Kasumi-1 (cell line): ENCODE measurements at regions not wholly inside any gene's neighbourhood (a gene's known extent, or its start where the extent isn't known, plus 50 kb on each side); places are given as distances from the start of the nearest gene placed in this dataset.

Experiments
- DNase-seq, 2 experiments: peaks; one replicate each; lab custom pipeline; 2025; lab: John Stamatoyannopoulos, UW

DNA sequence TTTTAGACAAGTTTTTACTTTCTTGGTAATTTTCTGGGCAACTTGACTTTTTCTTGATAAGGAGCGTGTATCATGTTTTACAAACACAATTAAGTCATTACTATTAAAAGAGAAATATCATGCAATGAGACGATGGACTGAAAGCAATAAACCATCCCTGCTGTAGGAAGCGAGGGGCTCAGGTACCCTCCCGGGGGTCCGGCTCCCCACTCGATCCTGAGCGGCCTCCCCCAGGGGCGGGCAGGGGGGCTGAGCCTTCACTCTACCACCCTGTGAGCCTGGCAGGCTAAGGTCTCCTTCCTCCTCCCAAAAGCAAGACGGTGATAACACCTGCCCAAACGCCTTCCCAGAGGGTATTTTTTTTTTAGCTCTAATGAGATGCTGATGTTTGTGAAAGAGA, 51.8 kb upstream of the ADGRA1 start:
- DNase-seq: no peak

DNA sequence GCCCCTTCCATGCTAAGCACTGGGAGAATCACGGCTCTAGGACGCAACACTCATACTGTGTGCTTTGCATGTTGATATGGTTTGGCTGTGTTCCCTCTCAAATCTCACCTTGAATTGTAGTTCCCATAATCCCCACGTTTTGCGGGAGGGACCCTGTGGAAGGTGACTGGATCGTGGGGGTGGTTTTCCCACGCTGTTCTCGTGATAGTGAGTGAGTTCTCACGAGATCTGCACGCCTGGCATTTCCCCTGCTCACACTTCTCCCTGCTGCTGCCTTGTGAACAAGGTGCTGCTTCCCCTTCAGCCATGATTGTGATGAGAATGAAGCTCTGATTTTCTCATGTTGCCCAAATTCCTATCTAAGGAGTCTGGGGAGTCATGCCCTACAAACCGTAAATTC, 53.0 kb upstream of the ADGRA1 start:
- DNase-seq: no peak

DNA sequence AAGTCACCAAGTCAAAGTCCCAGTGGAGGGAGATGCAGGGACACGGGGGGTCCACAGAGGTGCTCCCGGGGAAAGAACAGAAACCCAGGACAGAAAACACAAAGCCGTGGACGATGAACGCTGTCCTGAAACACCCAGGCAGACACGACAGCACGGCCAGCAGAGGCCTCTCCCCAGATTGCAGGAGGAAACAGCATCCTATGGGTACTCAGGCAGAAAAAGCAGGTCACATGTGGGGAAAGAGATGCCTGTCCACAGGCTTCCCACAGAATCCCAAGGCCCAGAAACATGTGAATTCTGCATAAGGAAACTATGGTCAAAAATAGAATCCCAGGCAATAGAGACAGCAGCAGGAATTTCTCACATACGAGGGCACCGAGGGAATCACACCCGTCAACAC, 53.6 kb upstream of the ADGRA1 start:
- no peak for DNase-seq

DNA sequence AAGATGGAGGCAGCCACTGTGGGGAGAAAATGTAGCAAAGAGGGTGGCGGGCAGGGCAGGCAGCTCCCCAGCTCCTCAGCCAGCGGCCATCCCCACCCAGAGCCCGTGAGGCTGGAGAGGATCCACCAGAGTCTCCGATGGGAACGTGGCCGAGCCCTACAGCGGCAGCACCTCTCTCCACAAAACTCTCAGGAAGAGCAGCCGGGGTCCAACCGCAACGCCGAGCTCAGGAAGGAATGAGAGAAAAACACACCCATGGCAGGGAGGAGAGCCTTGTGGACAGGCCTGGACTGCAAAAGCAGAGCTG, 54.0 kb upstream of the ADGRA1 start:
- DNase-seq: no peak

DNA sequence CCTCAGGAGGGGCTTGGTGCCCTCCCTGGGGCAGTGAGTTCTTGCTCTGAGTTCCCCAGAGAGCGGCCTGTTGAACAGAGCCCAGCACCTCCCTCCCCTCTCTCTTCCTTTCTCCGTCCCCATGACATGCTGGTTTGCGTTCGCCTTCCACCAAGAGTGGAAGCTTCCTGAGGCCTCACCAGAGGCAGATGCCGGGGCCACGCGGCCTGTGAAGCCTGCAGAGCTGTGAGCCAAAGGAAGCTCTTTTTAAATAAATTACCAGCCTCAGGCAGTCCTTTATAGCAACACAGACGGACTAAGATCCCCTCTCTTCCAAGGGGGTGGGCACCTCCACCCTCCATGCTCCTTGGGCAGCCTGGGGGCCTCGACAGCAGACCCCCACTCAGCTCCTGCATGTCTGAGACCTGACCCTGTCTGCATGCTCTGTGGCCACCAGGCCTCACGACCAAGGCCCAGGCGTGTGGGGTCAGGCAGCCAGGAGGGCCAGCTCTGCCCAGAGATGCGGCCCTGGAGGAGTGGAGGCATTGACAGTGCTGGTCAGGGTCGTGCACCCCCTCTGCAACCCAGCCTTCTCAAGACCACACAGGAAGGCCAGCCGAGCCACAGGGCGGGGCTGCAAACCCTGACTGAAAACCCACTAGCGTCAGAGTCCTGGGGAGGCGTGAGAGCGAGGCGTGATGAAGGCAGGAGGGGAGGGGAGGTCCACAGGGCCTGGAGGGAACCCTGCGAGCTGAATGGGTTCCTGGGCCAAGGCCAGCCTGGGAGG, 54.6 kb upstream of the ADGRA1 start:
- DNase-seq: no peak

DNA sequence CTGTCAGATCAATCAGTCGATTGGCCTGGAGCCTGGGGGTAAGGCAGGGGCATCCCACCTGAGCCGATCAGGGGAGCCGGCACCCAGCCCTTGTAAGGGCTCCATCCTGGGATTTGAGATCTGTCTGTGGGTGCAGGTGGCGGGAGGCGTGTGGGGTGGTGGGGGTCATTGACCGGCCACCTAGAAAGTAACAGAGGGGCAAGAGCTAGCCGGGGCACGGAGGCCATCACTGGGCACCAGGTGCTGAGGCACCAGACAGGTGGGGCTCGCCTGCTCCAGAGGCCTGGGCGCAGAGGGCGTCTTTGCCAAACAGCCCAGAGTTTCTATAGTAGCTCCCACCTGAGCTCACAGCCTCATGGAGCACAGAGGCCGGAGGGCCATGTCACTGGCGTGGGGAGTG, 55.5 kb upstream of the ADGRA1 start:
- DNase-seq: no peak

DNA sequence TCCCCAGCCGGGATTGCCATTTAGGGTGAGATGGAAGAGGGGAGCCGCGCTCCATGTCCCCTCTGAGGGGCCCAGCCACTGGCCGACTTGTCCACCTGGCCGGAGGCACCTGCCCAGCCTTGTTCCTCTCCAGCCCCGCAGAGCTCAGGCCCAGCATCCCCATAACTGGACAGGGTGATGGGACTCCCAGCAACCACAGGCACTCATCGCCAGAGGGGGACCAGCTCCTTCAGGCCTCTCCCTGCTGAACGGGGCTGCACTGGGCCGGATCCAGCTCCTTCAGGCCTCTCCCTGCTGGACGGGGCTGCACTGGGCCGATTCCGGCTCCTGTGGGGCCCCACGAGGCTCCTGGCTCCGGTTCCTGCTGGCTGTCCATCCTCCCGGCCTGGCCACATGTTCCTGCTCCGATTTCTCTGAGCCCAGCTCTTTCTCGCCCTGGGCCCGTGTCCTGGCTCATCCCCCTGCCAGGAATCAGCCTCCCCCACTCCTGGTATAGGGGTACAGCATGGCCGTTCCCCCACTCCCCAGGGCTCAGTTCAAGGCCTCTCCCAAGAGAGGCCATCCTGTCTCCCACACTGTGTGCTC, 56.1 kb upstream of the ADGRA1 start:
- DNase-seq: no peak

DNA sequence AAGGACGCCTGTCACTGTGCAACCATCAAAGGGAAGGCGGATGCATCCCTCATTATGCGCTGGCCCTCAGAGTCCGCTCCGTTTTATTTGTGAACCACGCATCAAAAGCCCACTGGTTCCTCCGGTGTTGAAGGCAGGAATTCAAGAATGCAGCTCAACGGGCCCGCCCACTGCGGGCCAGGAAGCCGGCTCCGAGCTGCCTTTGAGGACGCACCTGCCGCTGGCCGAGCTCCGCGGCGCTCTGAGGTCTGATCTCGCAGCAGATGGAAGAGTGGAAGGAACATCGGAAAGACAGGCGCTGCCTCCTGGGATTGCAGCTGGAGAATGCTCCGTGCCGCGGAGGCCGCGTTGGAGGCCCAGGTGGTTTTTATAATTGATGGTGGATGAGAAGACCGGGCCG, 56.9 kb upstream of the ADGRA1 start:
- DNase-seq: no peak

DNA sequence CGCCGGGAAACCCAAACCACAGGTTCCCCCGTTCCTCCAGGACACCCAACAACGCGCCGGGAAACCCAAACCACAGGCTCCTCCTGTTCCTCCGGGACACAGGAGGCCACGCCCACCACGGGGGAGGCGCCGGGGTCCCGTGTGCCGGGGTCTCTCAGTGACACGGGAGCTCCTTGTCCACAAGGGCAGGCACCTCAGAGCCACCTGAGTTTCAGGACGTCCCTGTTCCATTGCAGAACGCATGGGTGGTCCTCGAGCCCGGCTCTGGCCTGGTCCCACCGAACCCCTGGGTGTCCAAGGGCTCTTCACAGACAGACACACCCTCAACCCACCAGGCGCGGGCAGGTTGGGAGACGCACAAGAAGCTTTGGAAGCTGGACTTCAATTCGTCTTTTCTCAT, 57.6 kb upstream of the ADGRA1 start:
- DNase-seq: no peak

DNA sequence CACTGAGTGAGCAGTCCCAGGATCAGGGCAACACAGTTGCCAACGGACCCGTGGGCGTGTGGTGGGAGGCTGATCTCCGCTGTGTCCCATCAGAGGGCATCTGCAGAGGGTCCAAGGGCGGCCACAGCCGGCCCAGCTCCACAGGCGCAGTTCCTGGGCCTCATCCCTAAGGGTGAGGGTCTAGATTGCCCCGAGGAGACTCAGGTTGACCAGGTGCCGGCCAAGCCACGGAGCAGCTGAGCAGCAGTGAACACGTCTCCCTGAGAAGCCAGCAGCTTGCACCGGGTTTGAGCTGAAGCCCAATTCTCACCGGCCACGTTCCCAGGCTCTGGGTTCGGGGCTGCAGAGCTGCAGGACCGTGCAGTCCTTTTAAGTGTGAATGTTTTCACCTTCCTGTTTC, 58.8 kb upstream of the ADGRA1 start:
- no peak for DNase-seq

DNA sequence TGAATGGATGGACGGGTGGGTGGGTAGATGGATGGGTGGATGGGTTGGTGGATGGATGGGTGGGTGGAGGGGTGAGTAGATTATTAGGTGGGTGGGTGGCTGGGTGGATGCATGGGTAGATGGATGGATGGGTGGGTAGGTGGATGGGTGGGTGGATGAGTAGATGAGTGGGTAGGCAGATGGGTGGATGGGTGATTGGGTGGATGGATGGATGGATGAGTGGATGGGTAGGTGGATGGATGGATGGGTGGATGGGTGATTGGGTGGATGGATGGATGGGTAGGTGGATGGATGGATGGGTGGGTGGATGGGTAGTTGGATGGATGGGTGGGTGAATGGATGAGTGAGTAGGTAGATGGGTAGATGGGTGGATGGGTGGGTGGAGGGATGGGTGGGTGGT, 59.6 kb upstream of the ADGRA1 start:
- DNase-seq: no peak

DNA sequence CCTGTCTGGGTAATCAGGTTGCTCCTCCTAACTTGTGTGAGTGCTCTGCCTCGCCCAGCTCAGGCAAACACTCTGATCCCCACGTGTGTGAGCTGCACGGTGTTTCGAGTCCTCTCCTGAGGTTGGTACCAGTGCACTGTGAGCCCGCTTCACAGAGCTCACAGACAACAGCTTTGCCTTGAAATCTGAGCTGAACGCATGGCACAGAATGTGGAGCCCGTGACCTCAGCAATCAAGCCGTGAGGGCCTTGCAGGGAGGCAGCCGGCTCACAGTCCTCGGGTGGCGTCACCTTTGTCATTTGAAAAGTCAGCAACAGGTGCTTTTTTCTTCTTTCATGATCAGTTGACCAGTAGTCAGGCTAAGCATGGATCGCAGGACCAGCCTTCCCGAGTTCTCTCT, 60.2 kb upstream of the ADGRA1 start:
- DNase-seq: no peak

DNA sequence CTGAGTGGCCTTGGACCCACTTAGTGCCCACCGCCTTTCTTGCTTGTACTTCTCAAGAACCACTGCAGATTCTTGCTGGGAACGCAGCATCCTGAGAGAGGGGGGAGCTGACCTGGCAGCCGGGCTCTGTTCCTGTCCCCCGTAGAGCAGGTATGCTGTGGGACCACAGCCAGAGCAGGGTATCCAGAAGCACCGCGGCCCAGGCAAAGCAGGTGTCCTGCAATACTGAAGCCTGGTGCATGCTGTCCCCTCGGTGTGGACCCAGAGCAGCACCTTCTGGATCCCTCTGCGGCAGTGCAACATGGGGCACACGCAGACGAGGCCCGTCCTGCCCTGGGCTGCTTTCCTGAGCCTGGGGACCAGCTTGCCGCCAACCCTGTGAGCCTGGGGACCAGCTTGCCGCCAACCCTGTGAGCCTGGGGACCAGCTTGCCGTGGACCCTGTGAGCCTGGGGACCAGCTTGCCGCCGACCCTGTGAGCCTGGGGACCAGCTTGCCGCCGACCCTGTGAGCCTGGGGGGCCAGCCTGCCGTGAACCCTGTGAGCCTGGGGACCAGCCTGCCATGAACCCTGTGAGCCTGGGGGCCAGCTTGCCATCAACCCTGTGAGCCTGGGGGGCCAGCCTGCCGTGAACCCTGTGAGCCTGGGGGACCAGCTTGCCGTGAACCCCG, 60.9 kb upstream of the ADGRA1 start:
- no peak for DNase-seq

DNA sequence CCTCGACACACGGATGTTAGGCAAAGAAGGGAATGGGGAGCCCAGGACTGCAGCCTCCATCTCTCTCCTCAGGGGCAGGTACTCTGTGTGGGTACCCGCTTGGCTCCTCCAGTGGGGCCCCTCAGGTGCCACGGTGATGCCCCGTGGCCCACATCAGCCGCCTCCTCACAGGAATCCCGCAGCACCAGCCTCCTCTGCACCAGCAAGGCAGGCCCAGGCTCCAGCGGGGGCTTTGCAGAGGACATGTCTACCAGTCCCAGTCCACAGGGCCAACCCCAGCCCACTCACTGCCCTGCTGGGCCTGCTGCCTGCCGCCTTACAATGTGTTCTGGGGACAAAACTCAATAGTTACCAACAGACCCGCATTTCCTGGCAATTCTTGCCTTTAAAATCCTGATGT, 61.6 kb upstream of the ADGRA1 start:
- DNase-seq: no peak

DNA sequence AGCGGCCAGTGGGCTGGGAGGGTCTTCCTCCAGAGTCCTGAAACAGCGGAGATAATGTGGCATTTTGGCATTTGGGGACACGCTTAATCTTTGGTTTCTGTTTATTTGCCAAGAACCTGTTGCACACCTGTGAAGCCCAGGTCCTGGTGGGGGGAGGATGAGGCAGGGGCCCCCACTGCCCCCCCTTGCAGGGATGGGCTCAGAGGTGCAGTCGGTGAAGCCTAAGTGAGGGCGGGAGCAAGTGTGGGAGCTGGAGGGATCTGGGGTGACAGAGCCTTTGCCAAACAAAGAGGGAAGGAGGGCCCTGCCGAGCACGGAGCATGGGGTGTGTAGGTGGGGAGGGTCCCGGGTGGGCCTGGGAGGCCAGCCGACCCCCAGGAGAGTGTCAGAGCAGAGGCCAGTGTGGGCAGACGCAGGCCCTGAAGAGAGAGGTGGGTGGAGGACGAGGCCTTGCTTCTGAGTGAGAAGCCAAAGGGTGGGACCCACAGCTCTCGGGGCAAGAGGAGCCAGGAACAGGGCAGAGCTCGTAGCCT, 62.1 kb upstream of the ADGRA1 start:
- DNase-seq: no peak

DNA sequence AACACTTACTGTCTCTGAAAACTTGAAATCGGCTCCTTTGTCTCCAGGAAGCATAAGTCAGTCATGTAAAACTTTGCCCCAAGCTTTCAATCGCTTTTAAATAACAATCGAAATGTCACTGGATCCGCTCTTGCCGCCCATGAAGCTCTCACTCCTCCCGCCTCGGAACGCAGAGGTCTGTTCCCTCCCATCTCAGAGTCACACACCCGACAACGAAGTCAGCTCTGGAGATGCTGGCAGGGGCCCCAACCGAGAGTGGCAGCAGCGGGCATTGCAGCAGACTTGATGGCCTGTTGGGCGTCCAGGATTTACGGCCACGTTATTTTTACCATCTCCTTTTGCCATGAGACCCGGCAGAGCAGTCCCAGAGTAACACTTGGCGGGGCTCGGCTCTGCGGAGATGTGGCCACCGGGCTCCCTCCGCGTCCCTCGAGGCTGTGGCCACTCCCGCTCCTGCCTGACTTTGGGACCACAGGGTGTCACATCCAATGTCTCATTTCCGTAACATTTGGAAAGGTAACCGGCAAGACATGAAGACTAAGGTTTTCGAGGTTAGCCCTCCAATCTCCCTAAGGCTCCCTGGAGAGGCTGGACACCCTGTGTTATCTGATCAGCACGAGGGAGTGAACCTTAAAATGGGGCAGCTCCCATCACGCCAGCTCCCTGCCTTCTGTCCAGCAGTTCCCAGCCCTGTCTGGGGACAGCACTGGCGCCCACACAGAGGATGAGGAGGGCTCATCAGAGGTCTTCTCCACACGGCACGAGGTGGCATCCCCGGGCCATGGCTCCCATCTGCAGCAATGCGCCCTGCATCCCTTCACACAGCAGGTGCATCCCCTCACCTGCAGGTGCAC, 62.8 kb upstream of the ADGRA1 start:
- no peak for DNase-seq

DNA sequence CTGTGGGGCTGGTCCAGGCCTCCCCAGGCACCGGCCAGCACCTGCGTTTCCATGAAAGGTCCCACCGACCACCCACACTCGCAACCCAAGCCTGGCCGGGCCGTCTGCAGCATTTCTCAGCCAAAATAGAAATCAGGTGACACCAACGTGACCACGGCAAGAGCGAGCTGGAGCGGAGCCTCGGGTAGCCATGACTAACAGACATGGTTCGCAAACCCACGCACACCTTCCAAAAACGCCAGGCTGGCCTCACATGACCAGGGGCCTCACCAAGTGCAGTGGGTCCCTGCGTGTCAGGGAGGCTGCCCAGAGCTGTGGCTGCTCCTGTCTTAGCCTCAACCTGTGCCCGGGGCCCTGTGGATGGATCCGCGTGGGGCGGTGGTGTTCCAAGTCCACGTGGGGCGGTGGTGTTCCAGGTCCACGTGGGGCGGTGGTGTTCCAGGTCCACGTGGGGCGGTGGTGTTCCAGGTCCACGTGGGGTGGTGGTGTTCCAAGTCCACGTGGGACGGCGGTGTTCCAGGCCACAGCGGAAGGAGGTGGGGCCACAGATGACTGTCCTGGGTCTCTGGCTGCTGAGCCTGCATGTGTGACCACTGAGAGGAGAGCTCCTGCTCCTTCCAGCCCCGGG, 64.4 kb upstream of the ADGRA1 start:
- DNase-seq: no peak

DNA sequence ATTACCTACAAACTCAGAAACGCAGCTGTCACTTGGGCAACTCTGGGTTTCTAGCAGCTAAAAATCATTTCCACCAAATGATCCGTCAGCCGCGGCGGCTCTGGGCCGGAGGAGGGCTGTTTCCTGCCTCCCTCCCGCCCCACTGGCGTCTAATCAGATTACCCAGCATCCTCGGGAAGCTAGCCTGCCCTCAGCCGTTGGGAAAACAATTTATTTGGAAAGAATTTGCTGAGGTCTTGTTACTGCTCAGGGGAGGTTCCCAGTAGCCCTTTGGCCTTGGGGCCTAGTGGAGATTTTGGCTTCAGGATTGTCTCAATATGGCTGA, 65.0 kb upstream of the ADGRA1 start:
- DNase-seq: no peak

DNA sequence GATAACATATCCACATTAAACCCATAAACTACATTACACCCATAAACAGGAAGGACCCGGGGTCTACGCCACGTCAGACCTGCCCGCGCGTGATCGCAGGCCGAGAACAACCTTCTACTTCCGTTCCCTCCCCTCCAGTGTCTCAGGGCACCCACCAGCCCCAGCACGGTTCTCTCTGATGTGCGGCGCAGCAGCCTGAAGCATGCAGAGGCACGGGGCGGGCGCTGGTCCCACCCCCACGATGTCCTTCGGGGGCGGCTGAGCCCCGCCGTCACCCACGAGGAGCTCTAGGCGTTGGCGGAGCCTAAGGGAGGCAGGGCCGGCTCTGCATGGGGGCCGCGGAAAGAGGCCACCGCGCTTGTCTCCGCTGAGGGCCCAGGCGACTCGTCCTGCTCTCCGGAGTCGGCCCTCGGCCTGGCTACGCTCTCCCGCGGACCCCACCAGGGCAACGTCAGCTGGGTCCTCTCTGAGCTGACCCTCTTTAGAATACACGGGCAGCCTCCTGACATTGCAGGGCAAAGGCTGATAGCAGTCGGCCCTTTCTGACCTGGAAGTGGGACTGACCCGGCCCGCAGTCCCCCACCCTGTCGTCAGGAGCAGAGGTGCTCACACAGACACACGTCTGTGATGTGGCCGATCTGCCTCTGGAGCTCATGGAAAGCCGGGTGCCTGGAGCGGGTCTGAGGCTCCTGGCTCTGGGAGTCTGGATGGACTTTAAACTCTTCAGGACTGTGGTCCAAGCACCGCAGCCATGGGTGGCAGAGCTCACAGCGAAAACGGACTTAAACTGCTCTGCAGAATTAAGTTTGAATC, 65.6 kb upstream of the ADGRA1 start:
- no peak for DNase-seq

DNA sequence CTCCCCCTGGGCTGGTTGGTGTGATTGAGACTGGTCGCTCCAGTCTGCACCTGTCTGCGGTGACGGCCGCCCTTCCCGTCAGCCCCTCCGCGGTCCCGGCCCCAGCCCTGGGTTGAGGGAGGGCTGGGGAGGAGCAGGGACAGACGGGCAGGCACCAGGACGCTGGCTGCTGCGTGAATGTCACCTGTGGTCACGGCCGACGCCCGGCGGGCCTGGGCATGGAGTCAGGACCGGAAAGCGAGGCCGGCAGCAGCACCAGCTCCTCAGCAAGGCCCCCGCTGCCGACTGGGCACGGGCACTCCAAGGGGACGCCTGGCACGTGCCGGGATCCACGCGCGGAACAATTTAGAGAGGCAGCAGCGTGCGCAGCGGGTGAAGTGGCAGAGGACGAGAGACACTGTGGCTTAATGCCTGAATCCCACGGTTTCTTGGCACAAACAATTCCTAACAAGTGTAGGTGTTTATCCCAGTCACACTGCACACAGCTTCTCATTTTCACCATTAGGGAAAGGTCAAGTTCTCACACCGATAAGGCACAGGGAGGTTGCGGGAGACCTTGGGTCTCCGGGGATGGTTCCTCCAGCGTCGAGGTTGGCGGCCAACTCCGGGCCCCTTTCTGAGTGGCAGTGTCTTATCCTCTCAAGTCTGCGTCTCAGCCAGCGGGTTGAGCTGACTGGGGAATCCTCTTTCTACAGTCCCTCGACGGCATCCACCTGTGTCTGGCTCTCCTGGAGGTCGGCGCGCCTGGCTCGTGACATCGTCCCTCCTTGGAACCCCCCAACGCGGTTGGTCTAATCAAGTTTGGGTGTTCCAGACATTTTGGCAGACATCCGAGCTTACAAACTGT, 66.4 kb upstream of the ADGRA1 start:
- no peak for DNase-seq
